PC-9 (cell line): ENCODE measurements at regions not wholly inside any gene's neighbourhood (a gene's known extent, or its start where the extent isn't known, plus 50 kb on each side); places are given as distances from the start of the nearest gene placed in this dataset.

Experiments used
- CTCF ChIP-seq: fragments of 200-600 bp; sonication (generic); conservative IDR thresholded peaks from 2 replicates; pipeline ENCODE4 v1.6.1; 2017; ENCODE audit warnings: mixed run types, antibody characterized with exemption, mild to moderate bottlenecking, moderate library complexity
- EZH2 ChIP-seq: fragments of 200-600 bp; sonication (generic); IDR thresholded peaks from 2 replicates; pipeline ENCODE4 v1.8.0; 2017; ENCODE audit warnings: antibody characterized with exemption, low read depth

- no peak for TF ChIP-seq CTCF
- TF ChIP-seq EZH2 = no peak
These were observed 127.8 kb downstream of the MSX2 start for GRCh38 chr5:174852143-174852542.
